GM20000 (cell line): ENCODE measurements at regions not wholly inside any gene's neighbourhood (a gene's known extent, or its start where the extent isn't known, plus 50 kb on each side); places are given as distances from the start of the nearest gene placed in this dataset.
"Not testable (repeated sequence)": the region's sequence is repeated elsewhere in the genome, so short reads cannot be mapped to it uniquely, and the experiment has no call there.

Source experiments
- DNase-seq: peaks from one replicate; pipeline ENCODE4 v3.0.0; 2012; ENCODE audit warnings: low spot score
- TF ChIP-seq, protein P1 (sequence below): IDR thresholded peaks from 2 replicates; pipeline ENCODE4 v1.5.1; 2012; ENCODE audit warnings: mild to moderate bottlenecking, control low read depth; ENCODE audit errors: extremely low read depth, missing control alignments

DNA sequence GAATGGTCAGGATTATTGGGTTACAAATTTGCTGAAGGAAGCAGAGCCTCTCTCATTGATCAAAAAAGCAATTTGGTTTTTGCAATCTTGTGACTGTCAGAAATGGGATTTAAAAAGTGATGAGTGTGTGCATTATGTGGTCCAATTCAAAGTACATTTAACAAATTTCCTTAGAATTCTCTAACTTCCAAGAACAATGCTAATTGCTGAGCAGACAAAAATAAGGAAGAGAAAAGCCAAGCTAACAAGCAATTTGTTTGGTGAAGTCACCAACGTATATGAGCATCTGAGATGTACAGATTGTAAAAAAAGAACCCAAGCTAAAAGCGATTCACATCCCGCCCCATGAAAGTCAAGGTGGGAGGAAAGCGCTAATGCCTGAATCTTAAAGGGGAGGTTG is 1643.9 kb downstream of the CDH8 start:
- no peak for DNase-seq
- TF ChIP-seq, protein P1, sequence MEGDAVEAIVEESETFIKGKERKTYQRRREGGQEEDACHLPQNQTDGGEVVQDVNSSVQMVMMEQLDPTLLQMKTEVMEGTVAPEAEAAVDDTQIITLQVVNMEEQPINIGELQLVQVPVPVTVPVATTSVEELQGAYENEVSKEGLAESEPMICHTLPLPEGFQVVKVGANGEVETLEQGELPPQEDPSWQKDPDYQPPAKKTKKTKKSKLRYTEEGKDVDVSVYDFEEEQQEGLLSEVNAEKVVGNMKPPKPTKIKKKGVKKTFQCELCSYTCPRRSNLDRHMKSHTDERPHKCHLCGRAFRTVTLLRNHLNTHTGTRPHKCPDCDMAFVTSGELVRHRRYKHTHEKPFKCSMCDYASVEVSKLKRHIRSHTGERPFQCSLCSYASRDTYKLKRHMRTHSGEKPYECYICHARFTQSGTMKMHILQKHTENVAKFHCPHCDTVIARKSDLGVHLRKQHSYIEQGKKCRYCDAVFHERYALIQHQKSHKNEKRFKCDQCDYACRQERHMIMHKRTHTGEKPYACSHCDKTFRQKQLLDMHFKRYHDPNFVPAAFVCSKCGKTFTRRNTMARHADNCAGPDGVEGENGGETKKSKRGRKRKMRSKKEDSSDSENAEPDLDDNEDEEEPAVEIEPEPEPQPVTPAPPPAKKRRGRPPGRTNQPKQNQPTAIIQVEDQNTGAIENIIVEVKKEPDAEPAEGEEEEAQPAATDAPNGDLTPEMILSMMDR = no peak

DNA sequence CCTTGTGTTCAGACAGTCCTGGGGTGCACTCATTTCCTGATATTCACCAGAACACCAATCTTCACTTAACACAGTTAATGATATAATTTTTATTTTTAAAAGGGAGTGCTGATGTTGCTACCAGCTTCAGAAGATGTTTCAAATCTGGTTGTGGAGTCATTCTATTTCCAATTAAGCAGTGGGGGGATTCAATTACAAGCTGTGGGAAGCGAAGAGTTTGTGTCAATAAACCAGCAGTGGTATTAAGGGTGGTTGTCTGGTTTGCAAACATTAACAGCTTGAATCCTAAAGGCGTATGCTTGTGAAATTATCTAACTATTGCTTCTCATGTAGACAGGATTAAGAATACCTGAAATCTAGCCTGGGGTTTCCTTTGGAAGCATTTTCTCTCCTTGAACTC is 1637.5 kb upstream of the GOT2 start:
- TF ChIP-seq, protein P1 = no peak
- DNase-seq = no peak

DNA sequence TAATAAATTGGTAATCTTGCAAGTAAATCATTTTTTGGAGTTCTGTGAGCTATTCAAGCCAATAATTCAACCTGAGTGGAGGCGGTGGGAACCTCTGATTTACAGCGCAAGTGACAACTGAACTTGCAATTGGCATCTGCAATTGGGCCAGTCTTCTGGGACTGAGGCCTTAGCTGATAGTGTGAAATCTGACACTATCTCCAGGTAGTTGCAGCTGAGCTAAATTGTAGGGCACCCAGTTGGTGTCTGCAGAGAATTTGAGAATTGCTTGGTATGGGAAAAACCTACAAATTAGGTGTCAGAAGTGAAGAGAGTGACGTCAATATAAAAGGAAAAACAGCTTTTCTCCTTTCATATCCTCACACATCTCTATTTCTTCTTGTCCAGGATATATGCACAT is 1633.6 kb upstream of the GOT2 start:
- TF ChIP-seq, protein P1 = no peak
- no peak for DNase-seq

DNA sequence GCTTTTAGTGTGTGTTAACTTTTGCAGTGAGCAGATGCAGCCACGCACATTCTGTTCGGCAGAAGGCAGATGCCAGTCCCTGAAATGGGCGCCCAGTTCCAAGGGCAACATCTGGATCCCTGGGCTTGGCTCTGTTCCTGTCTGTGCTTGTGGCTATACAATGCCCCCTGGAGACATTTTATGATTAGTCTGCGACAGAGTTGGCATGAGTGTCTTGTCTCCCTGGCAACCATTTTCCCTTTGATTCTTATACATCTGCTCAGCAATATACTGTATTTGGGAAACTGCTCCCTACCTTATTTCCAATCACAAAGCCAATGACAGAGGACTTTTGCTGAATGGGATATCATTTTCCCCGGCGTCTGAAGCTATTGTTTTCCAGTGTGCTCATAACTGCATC is 1629.5 kb upstream of the GOT2 start:
- no peak for DNase-seq
- TF ChIP-seq, protein P1 = no peak

DNA sequence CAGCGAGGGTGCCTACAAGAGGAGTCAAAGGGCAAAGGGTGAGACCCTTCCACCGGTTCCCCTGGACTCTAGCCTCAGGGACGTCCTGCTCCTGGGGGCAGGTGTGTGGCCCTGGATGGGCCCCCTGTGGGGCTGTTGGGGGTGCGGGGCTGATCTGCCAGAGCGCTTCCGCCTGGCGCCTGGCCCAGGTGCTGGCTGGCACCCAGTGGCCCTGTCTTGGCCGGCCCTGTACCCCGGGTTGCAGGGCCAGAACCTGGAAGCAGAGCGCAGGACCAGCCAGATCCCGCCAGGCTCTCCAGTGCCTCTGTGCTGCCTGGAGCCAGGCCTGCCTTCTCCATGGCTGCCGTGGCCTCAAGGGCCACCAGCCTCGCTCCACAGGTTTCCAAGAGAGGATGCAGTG is 1625.8 kb upstream of the GOT2 start:
- not testable (repeated sequence) for DNase-seq

DNA sequence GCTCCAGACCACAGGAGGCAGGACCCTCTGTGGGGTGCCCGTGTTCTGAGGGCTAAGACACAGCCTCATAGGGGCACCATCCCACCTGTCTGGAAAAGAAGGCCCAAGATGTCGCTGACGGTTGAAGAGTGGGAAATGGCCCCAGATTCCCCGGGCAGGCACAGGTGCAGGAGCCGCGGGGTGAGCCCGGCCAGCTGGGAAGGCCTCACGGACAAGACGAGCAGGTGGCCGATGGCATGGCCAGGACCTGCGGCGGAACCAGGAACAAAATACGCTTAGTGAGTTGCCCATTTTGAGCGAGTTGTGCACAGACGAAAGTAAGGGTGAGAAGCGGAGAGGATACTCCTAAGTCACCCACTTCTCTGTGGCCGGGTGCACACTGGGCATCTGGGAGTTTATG is 1625.3 kb upstream of the GOT2 start:
- not testable (repeated sequence) for DNase-seq

DNA sequence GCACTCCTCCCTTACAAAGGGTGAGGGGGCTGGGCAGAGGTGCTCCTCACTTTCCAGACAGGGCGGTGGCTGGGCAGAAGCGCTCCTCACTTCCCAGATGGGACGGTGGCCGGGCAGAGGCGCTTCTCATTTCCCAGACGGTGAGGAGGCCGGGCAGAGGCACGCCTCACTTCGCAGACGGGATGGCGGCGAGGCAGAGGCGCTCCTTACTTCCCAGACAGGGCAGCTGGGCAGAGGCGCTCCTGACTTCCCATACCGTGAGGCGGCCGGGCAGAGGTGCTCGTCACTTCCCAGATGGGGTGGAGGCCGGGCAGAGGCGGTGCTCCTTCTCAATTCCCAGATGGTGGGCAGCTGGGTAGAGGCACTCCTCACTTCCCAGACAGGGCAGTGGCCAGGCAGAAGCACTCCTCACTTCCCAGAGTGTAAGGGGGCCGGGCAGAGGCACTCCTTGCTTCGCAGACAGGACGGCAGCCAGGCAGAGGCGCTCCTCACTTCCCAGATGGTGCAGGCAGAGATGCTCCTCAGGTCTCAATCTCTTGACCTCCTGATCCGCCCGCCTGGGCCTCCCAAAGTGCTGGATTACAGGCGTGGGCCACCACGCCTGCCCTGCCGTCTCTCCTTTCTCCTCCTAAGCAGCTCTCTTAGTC is 1623.9 kb upstream of the GOT2 start:
- DNase-seq = not testable (repeated sequence)

DNA sequence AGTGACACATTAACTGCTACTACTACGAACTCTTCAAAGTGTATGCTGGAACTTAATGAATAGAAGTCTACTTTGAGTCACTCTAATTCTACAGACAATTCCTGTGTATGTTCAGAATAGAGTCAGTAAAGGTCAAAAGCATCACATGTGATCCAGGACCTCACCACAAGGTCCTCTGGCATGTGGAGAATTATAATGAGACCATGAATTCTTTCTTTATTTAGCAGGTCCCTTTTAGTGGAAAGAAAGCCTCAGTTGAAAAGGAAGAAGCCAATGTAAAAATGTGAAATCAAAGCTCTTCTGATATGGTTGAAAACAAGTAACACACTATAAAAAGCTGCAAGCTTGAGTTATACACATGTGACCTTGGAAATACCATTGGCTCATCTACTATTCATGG is 1612.1 kb upstream of the GOT2 start:
- DNase-seq = no peak
- TF ChIP-seq, protein P1 = no peak

DNA sequence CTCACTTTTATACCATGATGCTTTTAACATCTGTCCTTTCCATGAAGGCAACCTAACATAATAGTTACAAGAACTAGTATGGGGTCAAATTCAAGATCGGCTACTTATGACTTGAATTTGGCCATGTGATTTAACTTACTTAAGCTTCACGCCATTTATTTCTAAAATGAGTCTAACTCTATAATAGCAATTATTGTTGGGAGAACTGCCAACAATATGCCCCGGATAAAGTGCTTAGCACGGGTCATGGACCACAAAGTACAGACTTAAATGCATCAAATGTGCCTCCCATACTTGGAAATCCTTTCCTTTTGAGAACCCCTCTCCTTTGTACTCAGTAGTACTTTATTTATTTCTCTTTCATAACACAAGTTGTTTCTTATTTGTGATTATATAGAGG is 1603.6 kb upstream of the GOT2 start:
- TF ChIP-seq, protein P1 = no peak
- no peak for DNase-seq
